Central memory CD8-positive, alpha-beta T cell (primary cell): ENCODE measurements at regions not wholly inside any gene's neighbourhood (a gene's known extent, or its start where the extent isn't known, plus 50 kb on each side); places are given as distances from the start of the nearest gene placed in this dataset.
"Not testable (repeated sequence)": the region's sequence is repeated elsewhere in the genome, so short reads cannot be mapped to it uniquely, and the experiment has no call there.

Experiments
- ATAC-seq: fragments of 150-1000 bp; cut with Tn5 transposase; replicated peaks from 2 replicates; pipeline ENCODE4 v1.10.0; 2022; ENCODE audit warnings: mild to moderate bottlenecking, moderate FRiP score, moderate number of reproducible peaks; ENCODE audit not compliant: poor library complexity, severe bottlenecking; ENCODE audit errors: extremely low read depth
- DNase-seq, 2 donors: peaks; one replicate each; pipeline ENCODE4 v3.0.0; 2021; ENCODE audit warnings: low spot score in 2 of 2
- H3K27ac Mint-ChIP-seq: one replicate; pipeline ENCODE4 v1.8.0; 2022; ENCODE audit warnings: low read depth, mild to moderate bottlenecking, moderate library complexity, mixed read lengths
- H3K27me3 Mint-ChIP-seq: one replicate; pipeline ENCODE4 v1.8.0; 2022; ENCODE audit warnings: mixed read lengths
- H3K36me3 Mint-ChIP-seq: one replicate; pipeline ENCODE4 v1.8.0; 2022; ENCODE audit warnings: mild to moderate bottlenecking, moderate library complexity, mixed read lengths; ENCODE audit not compliant: insufficient read depth
- H3K4me1 Mint-ChIP-seq: one replicate; pipeline ENCODE4 v1.8.0; 2022; ENCODE audit warnings: mixed read lengths
- H3K4me3 Mint-ChIP-seq: one replicate; pipeline ENCODE4 v1.8.0; 2022; ENCODE audit warnings: mild to moderate bottlenecking, moderate library complexity, mixed read lengths
- H3K9me3 Mint-ChIP-seq: one replicate; pipeline ENCODE4 v1.8.0; 2022; ENCODE audit warnings: mixed read lengths

DNA sequence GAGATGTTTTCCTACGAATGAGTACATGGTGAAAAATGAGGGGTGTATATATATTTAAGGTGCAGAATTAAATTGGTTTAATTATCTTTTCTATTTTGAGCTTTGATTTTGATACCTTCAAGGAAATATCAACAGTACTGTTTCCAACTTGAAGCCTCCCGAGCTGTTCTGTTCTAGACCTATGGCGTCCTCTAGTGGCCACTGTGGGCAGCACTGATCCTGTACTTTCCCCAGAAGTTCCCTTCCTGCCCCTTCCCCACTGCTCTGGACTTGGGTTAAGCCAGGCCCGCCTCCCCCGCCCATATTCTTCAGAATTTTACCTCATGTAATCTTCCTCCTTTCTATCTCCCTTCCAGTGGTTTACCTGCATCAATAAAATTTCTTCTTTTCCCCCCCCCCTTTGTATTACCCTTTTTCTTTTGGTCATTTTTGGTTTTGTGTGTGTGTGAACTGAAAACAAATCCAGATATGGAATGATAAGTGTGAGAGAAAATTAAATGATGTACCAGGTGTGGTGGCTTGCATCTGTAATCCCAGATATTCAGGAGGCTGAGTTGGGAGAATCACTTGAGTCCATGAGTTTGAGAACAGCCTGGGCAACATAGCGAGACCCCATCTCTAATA lies 1643.5 kb downstream of the TP53TG3F start:
- ATAC-seq = no peak
- Mint-ChIP-seq H3K4me3 (no peak overlapping the region), H3K4me1 (no peaks in the 10 kb centered on the region), H3K27ac (no peak overlapping the region), H3K9me3 (peaks cover 10% of the 10 kb centered on the region), H3K36me3 (no peaks in the 10 kb centered on the region), H3K27me3 (no peaks in the 10 kb centered on the region)
- DNase-seq = no peak

GRCh38 chr16:35111772-35112171 lies 1652.4 kb downstream of the TP53TG3F start:
- DNase-seq, ATAC-seq, H3K36me3 Mint-ChIP-seq, H3K4me3 Mint-ChIP-seq, H3K4me1 Mint-ChIP-seq, H3K9me3 Mint-ChIP-seq, H3K27me3 Mint-ChIP-seq, H3K27ac Mint-ChIP-seq: not testable (repeated sequence)

GRCh38 chr16:35131429-35131828 lies 1672.0 kb downstream of the TP53TG3F start:
- H3K4me3 Mint-ChIP-seq = no peak overlapping the region
- H3K9me3 Mint-ChIP-seq = peaks cover 10% of the 10 kb centered on the region
- no peaks in the 10 kb centered on the region for H3K4me1 Mint-ChIP-seq
- H3K27me3 Mint-ChIP-seq = no peaks in the 10 kb centered on the region
- ATAC-seq (no peak), DNase-seq (no peak)
- H3K27ac Mint-ChIP-seq = no peak overlapping the region
- no peaks in the 10 kb centered on the region for H3K36me3 Mint-ChIP-seq

- H3K27ac Mint-ChIP-seq = no peak overlapping the region
- DNase-seq = no peak
- H3K36me3 Mint-ChIP-seq = no peaks in the 10 kb centered on the region
- H3K27me3 Mint-ChIP-seq = no peaks in the 10 kb centered on the region
- H3K4me3 Mint-ChIP-seq = no peak overlapping the region
- no peak for ATAC-seq
- H3K9me3 Mint-ChIP-seq = peaks cover 11% of the 10 kb centered on the region
- H3K4me1 Mint-ChIP-seq = no peaks in the 10 kb centered on the region
Measured at GRCh38 chr16:35134471-35134870, 1675.1 kb downstream of the TP53TG3F start.

DNA sequence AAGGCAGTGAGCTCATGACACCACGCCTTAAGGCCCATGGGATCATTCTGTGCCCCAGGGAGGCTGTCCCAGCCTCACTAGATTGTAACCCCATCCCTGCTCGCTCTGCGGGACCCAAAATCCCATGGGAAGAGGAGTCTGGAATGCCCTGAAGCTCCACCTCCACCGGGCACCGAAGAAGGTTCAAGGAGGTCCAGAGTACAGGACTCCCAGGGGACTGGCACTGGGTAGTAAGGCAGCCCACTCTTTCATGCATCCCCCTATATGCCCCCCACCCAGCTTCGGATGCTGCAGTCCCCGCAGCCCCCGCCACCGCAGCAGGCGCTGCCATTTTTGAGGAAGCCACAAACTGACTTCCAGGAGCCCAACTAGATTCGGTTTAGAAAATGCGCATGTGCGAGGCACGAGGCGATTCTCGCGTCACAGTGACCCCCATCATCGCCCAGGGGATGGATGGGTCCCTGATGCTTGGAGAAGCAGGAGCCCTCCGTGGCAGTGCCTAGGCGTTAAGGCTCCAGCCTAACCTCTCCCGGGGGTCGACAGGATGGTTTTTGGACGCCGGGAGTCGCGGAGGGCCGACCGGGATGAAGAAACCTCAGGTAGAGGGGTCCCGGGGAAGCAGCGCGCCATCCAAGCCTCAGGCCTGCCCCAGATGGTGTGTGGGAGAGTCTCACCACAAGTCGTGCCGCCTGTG lies 1681.0 kb downstream of the TP53TG3F start:
- no peak overlapping the region for H3K27ac Mint-ChIP-seq
- H3K4me3 Mint-ChIP-seq = no peak overlapping the region
- peaks cover 3% of the 10 kb centered on the region for H3K36me3 Mint-ChIP-seq
- H3K9me3 Mint-ChIP-seq = peaks cover 28% of the 10 kb centered on the region
- H3K27me3 Mint-ChIP-seq = no peaks in the 10 kb centered on the region
- no peaks in the 10 kb centered on the region for H3K4me1 Mint-ChIP-seq
- no peak for ATAC-seq
- no peak for DNase-seq

DNA sequence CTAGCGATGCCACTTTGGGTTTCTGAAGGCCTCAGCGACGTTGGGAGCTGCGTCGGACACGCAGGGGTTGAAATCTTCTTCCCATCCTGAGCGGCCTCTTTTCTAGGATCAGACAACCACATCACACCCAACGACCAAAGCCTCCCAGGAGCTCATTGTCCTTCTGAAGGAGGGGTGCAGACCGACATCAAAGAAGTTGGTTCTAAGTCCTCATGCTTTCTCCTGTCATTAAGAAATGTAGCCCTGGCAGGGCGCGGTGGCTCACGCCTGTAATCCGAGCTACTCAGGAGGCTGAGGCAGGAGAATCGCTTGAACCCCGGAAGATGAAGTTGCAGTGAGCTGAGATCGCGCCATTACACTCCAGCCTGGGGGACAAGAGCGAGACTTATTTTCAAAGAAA lies 1681.9 kb downstream of the TP53TG3F start:
- DNase-seq (no peak), ATAC-seq (no peak)
- H3K27ac Mint-ChIP-seq = no peak overlapping the region
- peaks cover 28% of the 10 kb centered on the region for H3K9me3 Mint-ChIP-seq
- no peak overlapping the region for H3K4me3 Mint-ChIP-seq
- H3K27me3 Mint-ChIP-seq = no peaks in the 10 kb centered on the region
- H3K36me3 Mint-ChIP-seq = peaks cover 3% of the 10 kb centered on the region
- no peaks in the 10 kb centered on the region for H3K4me1 Mint-ChIP-seq

GRCh38 chr16:35142147-35142808 lies 1682.9 kb downstream of the TP53TG3F start:
- no peaks in the 10 kb centered on the region for H3K27me3 Mint-ChIP-seq
- ATAC-seq = no peak
- H3K9me3 Mint-ChIP-seq = peaks cover 28% of the 10 kb centered on the region
- H3K27ac Mint-ChIP-seq = no peak overlapping the region
- H3K4me1 Mint-ChIP-seq = no peaks in the 10 kb centered on the region
- DNase-seq = no peak
- peaks cover 3% of the 10 kb centered on the region for H3K36me3 Mint-ChIP-seq
- H3K4me3 Mint-ChIP-seq = no peak overlapping the region

DNA sequence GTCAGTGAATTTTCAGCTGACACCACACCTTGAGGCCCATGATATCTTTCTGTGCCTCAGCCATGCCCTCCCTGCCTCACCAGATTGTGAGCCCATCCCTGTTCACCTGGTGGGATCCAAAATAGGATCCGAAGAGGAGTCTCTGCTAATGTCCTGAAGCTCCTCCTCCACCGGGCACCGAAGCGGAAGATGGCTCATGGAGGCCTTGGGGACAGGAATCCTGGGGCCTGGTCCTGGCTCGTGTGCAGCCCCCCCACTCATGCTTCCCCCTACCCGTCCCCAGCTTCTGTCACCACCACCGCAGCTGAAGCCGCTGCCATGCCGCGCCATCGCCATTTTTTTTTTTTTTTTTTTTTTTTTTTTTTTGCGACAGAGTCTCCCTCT lies 1683.4 kb downstream of the TP53TG3F start:
- ATAC-seq = no peak
- Mint-ChIP-seq H3K27me3 (no peaks in the 10 kb centered on the region), H3K4me3 (no peak overlapping the region), H3K36me3 (peaks cover 3% of the 10 kb centered on the region), H3K27ac (no peak overlapping the region), H3K4me1 (no peaks in the 10 kb centered on the region), H3K9me3 (peaks cover 28% of the 10 kb centered on the region)
- no peak for DNase-seq

GRCh38 chr16:35144212-35144932 lies 1685.0 kb downstream of the TP53TG3F start:
- Mint-ChIP-seq H3K27ac (no peak overlapping the region), H3K9me3 (peaks cover 22% of the 10 kb centered on the region), H3K27me3 (no peaks in the 10 kb centered on the region), H3K4me1 (no peaks in the 10 kb centered on the region), H3K36me3 (peaks cover 3% of the 10 kb centered on the region), H3K4me3 (no peak overlapping the region)
- ATAC-seq (no peak), DNase-seq (no peak)

GRCh38 chr16:35146031-35146710 lies 1686.8 kb downstream of the TP53TG3F start:
- ATAC-seq = no peak
- Mint-ChIP-seq H3K9me3 (peaks cover 17% of the 10 kb centered on the region), H3K27me3 (no peaks in the 10 kb centered on the region), H3K4me1 (no peaks in the 10 kb centered on the region), H3K27ac (no peak overlapping the region), H3K36me3 (peaks cover 3% of the 10 kb centered on the region), H3K4me3 (no peak overlapping the region)
- no peak for DNase-seq

DNA sequence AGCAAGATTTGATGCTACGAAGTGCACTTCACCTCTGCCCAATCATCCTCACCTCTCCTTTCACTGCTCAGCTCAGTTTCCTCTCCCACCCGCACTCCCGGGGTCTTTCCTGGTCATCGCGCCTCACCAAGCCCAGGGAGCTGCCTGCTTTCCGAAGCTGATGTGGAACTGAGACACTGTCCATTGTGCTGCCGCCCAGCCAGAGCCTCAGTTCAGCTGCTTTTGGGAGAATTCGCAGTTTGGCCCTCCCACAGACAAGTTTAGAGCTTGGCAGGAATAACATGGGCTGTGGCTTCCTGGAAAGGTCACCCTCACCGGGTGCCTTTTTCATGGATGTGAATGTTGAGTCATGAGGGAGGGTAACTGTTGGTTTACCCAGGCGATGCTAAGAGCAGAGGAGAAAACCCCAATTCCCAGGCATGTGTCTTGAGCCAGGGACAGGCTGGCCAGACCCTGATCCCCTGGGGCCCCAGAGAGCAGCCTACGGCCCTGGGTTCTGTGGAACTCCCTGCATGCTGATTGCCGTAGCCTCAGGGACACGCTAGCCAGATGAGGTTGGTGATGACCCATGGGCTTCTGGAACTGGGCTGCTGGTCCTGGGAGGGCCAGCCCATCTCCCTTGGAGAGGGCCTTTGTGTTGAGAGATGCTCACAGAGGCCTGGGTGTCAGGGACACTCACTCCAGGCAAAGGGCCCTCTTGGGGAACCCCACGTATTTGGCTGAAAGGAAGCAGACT lies 1687.5 kb downstream of the TP53TG3F start:
- DNase-seq (no peak), ATAC-seq (no peak)
- Mint-ChIP-seq H3K27ac (no peak overlapping the region), H3K4me1 (no peaks in the 10 kb centered on the region), H3K27me3 (no peaks in the 10 kb centered on the region), H3K9me3 (peaks cover 20% of the 10 kb centered on the region), H3K4me3 (no peak overlapping the region), H3K36me3 (no peaks in the 10 kb centered on the region)
